ENCODE measurements at regions not wholly inside any gene's neighbourhood (a gene's known extent, or its start where the extent isn't known, plus 50 kb on each side); places are given as distances from the start of the nearest gene placed in this dataset.

GRCh38 chr10:70943841-70944466, 55.6 kb upstream of the PCBD1 start:
- TF ChIP-seq FOXM1 (IDR thresholded peaks at IDR 0.05; ENCODE audit: borderline replicate concordance, low read depth) (no peak), EP300 (IDR thresholded peaks at IDR 0.05; ENCODE audit: borderline replicate concordance) (no peak), NFIC (IDR thresholded peaks at IDR 0.05) (no peak), TCF12 (IDR thresholded peaks at IDR 0.05; ENCODE audit: low read depth) (no peak)

Measured in Ishikawa (cell line).